ENCODE measurements at regions not wholly inside any gene's neighbourhood (a gene's known extent, or its start where the extent isn't known, plus 50 kb on each side); places are given as distances from the start of the nearest gene placed in this dataset.

DNA sequence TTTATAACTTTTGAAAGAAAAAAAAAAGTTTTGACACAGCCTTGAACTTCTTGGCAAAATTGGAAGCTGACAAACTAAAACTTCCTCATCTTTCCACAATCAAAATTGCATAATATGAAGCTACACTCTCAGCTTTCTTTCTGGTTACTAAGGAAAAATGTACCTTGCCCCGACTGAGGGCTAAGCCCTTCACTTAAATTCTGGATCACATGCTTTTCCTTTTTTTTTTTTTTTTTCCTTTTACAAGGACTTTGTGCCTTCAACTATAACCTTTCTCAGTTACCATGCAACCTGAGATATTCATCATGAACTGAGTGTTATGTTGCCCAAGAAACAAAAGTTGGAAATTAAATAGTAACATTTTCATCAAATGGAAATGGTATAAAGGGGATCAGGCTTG lies 188.5 kb upstream of the CARD18 start:
- TF ChIP-seq, protein P1, sequence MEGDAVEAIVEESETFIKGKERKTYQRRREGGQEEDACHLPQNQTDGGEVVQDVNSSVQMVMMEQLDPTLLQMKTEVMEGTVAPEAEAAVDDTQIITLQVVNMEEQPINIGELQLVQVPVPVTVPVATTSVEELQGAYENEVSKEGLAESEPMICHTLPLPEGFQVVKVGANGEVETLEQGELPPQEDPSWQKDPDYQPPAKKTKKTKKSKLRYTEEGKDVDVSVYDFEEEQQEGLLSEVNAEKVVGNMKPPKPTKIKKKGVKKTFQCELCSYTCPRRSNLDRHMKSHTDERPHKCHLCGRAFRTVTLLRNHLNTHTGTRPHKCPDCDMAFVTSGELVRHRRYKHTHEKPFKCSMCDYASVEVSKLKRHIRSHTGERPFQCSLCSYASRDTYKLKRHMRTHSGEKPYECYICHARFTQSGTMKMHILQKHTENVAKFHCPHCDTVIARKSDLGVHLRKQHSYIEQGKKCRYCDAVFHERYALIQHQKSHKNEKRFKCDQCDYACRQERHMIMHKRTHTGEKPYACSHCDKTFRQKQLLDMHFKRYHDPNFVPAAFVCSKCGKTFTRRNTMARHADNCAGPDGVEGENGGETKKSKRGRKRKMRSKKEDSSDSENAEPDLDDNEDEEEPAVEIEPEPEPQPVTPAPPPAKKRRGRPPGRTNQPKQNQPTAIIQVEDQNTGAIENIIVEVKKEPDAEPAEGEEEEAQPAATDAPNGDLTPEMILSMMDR (IDR thresholded peaks at IDR 0.05; ENCODE audit: low read depth, low read length, missing control alignments), result no peak
- H3K27ac ChIP-seq, result no peak overlapping the region
- in situ Hi-C loops (cut with HindIII; ENCODE audit: low pct_ligation_motif_present, low sequenced_read_pairs), result no loop called here
- no peaks in the 10 kb centered on the region for H3K27me3 ChIP-seq (replicated peaks)
- H3K36me3 ChIP-seq (replicated peaks), result no peaks in the 10 kb centered on the region
- no peak for DNase-seq
- no peak overlapping the region for H3K4me3 ChIP-seq (ENCODE audit: low read depth, low read length)

DNA sequence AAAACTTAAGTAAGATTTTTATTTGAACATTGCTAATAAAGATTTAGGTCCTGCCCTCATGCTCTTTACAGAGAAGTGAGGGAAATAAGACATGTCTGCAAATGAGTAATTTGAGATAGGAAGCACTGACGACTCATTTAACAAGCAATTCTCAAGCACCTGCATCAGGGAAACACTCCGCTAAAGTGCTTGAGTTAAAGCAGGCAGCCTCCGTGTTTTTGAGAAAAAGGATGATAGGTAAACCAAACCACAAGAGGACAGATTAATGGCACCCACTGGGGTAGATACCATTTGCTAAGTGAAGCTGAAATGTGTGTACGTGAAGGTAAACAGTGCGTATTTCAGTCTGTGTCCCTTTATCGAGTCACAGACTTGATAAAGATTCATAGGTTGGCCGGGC lies 184.6 kb upstream of the CARD18 start:
- TF ChIP-seq, protein P1 (IDR thresholded peaks at IDR 0.05; ENCODE audit: low read depth, low read length, missing control alignments), result no peak
- Histone ChIP-seq H3K36me3 (replicated peaks) (no peaks in the 10 kb centered on the region), H3K27me3 (replicated peaks) (no peaks in the 10 kb centered on the region), H3K27ac (no peak overlapping the region), H3K4me3 (ENCODE audit: low read depth, low read length) (no peak overlapping the region)
- no peak for DNase-seq
- in situ Hi-C loops (cut with HindIII; ENCODE audit: low pct_ligation_motif_present, low sequenced_read_pairs), result no loop called here

DNA sequence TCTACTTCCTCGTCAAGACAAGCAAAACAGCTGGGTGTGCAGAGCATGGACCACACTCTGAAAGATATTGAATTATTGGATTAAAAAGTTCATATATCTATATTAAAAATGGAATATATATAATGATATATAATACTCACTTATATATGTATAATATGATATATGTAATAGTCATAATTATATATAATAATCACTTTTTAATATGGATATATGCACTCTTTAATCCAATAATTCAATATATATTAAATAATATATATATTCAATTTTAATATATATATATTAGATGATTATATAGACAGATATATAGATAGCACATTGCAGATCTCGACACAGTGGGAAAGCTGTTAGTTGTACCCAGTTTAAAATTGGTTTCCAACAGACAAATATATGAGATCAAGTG lies 182.1 kb upstream of the CARD18 start:
- in situ Hi-C loops (cut with HindIII; ENCODE audit: low pct_ligation_motif_present, low sequenced_read_pairs), result no loop called here
- H3K4me3 ChIP-seq (ENCODE audit: low read depth, low read length), result no peak overlapping the region
- no peak for DNase-seq
- H3K27me3 ChIP-seq (replicated peaks), result no peaks in the 10 kb centered on the region
- TF ChIP-seq, protein P1 (IDR thresholded peaks at IDR 0.05; ENCODE audit: low read depth, low read length, missing control alignments), result no peak
- no peak overlapping the region for H3K27ac ChIP-seq
- H3K36me3 ChIP-seq (replicated peaks), result no peaks in the 10 kb centered on the region

DNA sequence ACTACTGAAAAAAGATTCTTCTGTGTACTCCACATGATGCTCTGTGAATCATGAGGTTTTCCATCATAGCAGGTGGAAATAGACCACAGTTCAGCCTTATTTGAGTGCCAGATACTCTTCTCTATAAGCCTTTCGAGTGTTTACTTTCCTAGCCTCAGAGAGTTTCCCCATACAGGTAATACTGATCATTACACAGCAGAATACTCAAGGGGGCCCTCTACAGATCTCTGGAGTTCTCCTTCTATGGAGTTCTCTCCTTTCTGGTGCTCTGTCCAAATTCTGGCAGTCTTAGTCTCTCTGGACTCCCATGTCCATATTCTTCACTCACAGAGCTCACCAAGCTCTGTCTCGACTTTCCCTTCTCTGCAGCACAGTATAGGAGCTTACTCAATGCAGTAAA lies 175.7 kb upstream of the CARD18 start:
- DNase-seq, result no peak
- no peaks in the 10 kb centered on the region for H3K27me3 ChIP-seq (replicated peaks)

DNA sequence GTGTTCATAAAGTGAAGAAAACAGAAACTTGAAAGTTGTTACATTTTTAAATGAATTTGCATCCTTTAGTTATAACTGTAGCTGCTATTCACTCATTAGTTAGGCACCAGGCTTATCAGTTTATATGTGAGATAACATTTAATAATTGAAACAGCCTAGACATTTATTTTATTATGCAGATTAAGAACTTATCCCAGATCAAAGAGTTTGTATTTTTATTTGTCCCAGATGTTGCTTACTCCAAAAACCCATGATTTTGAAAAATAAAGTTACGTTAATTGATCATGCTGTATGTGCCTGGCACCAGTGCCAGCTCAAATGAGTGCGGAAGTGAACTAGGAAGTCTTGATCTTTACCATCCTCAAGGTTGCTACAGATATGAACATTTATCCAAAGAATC lies 172.7 kb upstream of the CARD18 start:
- Histone ChIP-seq H3K4me3 (ENCODE audit: low read depth, low read length) (no peak overlapping the region), H3K27ac (no peak overlapping the region), H3K27me3 (replicated peaks) (no peaks in the 10 kb centered on the region), H3K36me3 (replicated peaks) (no peaks in the 10 kb centered on the region)
- in situ Hi-C loops (cut with HindIII; ENCODE audit: low pct_ligation_motif_present, low sequenced_read_pairs), result no loop called here
- DNase-seq, result no peak
- TF ChIP-seq, protein P1 (IDR thresholded peaks at IDR 0.05; ENCODE audit: low read depth, low read length, missing control alignments), result no peak

More for the DNA sequence above, 175.7 kb upstream of the CARD18 start:
- Histone ChIP-seq H3K36me3 (replicated peaks) (no peaks in the 10 kb centered on the region), H3K27ac (no peak overlapping the region), H3K4me3 (ENCODE audit: low read depth, low read length) (no peak overlapping the region)
- in situ Hi-C loops (cut with HindIII; ENCODE audit: low pct_ligation_motif_present, low sequenced_read_pairs), result no loop called here
- TF ChIP-seq, protein P1 (IDR thresholded peaks at IDR 0.05; ENCODE audit: low read depth, low read length, missing control alignments), result no peak

DNA sequence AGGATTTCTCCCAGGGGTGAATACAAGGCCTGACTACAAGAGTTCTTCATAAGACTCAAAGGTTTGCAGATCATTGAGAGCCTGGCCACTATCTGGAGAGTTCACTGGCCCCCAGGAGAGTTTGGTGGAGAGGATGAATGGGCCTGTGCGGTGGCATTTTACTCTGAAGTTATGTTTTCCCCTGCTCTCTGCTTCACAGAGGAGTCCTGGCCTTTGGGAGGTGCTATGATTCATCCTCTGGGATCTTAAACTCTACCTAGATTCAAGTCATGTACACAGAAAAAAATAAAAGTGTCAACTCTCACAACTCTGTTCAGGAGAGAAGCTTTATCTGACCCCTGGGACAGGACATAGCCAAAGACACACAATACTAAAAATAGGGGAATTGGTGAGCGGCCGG lies 159.1 kb upstream of the CARD18 start:
- DNase-seq, result peak; percentile 12
- TF ChIP-seq, protein P1 (IDR thresholded peaks at IDR 0.05; ENCODE audit: low read depth, low read length, missing control alignments), result no peak
- Histone ChIP-seq H3K36me3 (replicated peaks) (no peaks in the 10 kb centered on the region), H3K27ac (no peak overlapping the region), H3K27me3 (replicated peaks) (no peaks in the 10 kb centered on the region), H3K4me3 (ENCODE audit: low read depth, low read length) (no peak overlapping the region)
- in situ Hi-C loops (cut with HindIII; ENCODE audit: low pct_ligation_motif_present, low sequenced_read_pairs), result no loop called here
